ENCODE measurements at regions not wholly inside any gene's neighbourhood (a gene's known extent, or its start where the extent isn't known, plus 50 kb on each side); places are given as distances from the start of the nearest gene placed in this dataset.

GRCh38 chr3:28982906-28983305 is 298.0 kb upstream of the RBMS3 start:
- no peaks in the 10 kb centered on the region for H3K36me3 ChIP-seq (ENCODE audit: control insufficient read depth in 2 of 2, insufficient read depth in 2 of 2, low read length in 1 of 2)
- no peak overlapping the region for H3K4me2 ChIP-seq (ENCODE audit: control insufficient read depth, insufficient read depth)
- no peak overlapping the region for H3K9ac ChIP-seq (ENCODE audit: control insufficient read depth, insufficient read depth, low read length)
- TF ChIP-seq ZBED1 (IDR thresholded peaks at IDR 0.05; ENCODE audit: borderline replicate concordance) = no peak
- TF ChIP-seq IRF4 (IDR thresholded peaks at IDR 0.05; ENCODE audit: low read depth, low read length) = 0 out of 2 replicates have a peak, but pooled peaks have one; percentile 16
- peak; percentile 84 for TF ChIP-seq SPI1 (IDR thresholded peaks at IDR 0.05; ENCODE audit: borderline replicate concordance, insufficient read depth, low read depth, low read length)
- TF ChIP-seq ZNF24 (IDR thresholded peaks at IDR 0.05) = peak; percentile 87
- no peak for TF ChIP-seq EED (IDR thresholded peaks at IDR 0.05; ENCODE audit: low read depth)
- peak in 1 of 2 experiments; percentile 38; a peak in 1 of 4 replicates for TF ChIP-seq IKZF2 (IDR thresholded peaks at IDR 0.05)
- peak; percentile 46 for TF ChIP-seq JUNB (IDR thresholded peaks at IDR 0.05)
- TF ChIP-seq PAX5 (IDR thresholded peaks at IDR 0.05; ENCODE audit: borderline replicate concordance, low read depth, low read length) = no peak
- TF ChIP-seq SREBF2 (IDR thresholded peaks at IDR 0.05; ENCODE audit: low read length) = no peak
- no peak for TF ChIP-seq RAD51 (IDR thresholded peaks at IDR 0.05)
- TF ChIP-seq BCL3 (IDR thresholded peaks at IDR 0.05; ENCODE audit: borderline replicate concordance, insufficient read depth, low read depth, low read length, poor library complexity, severe bottlenecking) = no peak
- no peaks in the 10 kb centered on the region for H3K27me3 ChIP-seq (replicated peaks in 1 of 2; ENCODE audit: control insufficient read depth in 2 of 2, insufficient read depth in 2 of 2, low read length in 1 of 2)
- in situ Hi-C loops (cut with MboI) = no loop called here
- H3K4me1 ChIP-seq (ENCODE audit: control insufficient read depth, insufficient read depth, low read length) = no peaks in the 10 kb centered on the region
- H4K20me1 ChIP-seq (ENCODE audit: control insufficient read depth, insufficient read depth) = no peaks in the 10 kb centered on the region
- no peak overlapping the region for H3K27ac ChIP-seq (ENCODE audit: control insufficient read depth, insufficient read depth)
- FAIRE-seq = peak; percentile 47
- ATAC-seq = peak; percentile 77
- ChIA-PET SMC1A (ENCODE audit: uncharacterized antibody, unreplicated experiment) (interaction anchor here (0.5 to 1.0 kb wide), 6 partner anchors 10 to 66 kb away, joined by 3 to 6 read pairs (median 3); no protein-coding TSS in a partner anchor), POLR2A (no interaction called here), CTCF (interaction anchor here (1.0 to 1.2 kb wide), 2 partner anchors 16 to 66 kb away, joined by 3 read pairs; no protein-coding TSS in a partner anchor), RAD21 (ENCODE audit: unreplicated experiment) (interaction anchor here (0.9 kb wide), 1 partner anchor 65 kb away, joined by 3 read pairs; no protein-coding TSS in a partner anchor)
- DNase-seq (ENCODE audit: low read depth, low spot score) = no peak
- intact Hi-C loops (cut with micrococcal nuclease; ENCODE audit: unreplicated experiment) = loop anchor here (10.0 kb wide), 1 partner anchor 302 kb away; the partner anchor contains the start of gene RBMS3
- WGBS (ENCODE audit: insufficient coverage, insufficient replicate concordance, low lambda C conversion rate, missing lambda C conversion rate) = 64% methylated on average over 2 of the region's 2 CpGs
- no peak overlapping the region for H2AFZ ChIP-seq (ENCODE audit: control insufficient read depth, low read depth, low read length)
- no TSS peak for BruUV-seq (replicated peaks)
- no peaks in the 10 kb centered on the region for H3K9me3 ChIP-seq (replicated peaks; ENCODE audit: control insufficient read depth, insufficient read depth, low read length)
- H3K79me2 ChIP-seq (ENCODE audit: control insufficient read depth, insufficient read depth, low read length) = no peaks in the 10 kb centered on the region
- no peak overlapping the region for H3K4me3 ChIP-seq

Data from GM12878 (cell line).